D721Med (cell line): ENCODE measurements at regions not wholly inside any gene's neighbourhood (a gene's known extent, or its start where the extent isn't known, plus 50 kb on each side); places are given as distances from the start of the nearest gene placed in this dataset.

Experiments
- DNase-seq: peaks from one replicate; pipeline ENCODE4 v3.0.0; 2011; ENCODE audit warnings: low spot score; ENCODE audit not compliant: insufficient read length
- FAIRE-seq: peaks from 2 replicates; lab custom pipeline; 2011; peaks lifted over from hg19 to GRCh38; lab: Jason Lieb, UNC
- TF ChIP-seq, protein P1 (sequence below): IDR thresholded peaks from 2 replicates; pipeline ENCODE4 v1.5.1; 2012; ENCODE audit warnings: mild to moderate bottlenecking, control low read depth; ENCODE audit not compliant: insufficient read depth; ENCODE audit errors: missing control alignments

- TF ChIP-seq, protein P1, sequence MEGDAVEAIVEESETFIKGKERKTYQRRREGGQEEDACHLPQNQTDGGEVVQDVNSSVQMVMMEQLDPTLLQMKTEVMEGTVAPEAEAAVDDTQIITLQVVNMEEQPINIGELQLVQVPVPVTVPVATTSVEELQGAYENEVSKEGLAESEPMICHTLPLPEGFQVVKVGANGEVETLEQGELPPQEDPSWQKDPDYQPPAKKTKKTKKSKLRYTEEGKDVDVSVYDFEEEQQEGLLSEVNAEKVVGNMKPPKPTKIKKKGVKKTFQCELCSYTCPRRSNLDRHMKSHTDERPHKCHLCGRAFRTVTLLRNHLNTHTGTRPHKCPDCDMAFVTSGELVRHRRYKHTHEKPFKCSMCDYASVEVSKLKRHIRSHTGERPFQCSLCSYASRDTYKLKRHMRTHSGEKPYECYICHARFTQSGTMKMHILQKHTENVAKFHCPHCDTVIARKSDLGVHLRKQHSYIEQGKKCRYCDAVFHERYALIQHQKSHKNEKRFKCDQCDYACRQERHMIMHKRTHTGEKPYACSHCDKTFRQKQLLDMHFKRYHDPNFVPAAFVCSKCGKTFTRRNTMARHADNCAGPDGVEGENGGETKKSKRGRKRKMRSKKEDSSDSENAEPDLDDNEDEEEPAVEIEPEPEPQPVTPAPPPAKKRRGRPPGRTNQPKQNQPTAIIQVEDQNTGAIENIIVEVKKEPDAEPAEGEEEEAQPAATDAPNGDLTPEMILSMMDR, result no peak
- DNase-seq (no peak), FAIRE-seq (no peak)
These were observed 1623.9 kb upstream of the ACVR2A start for GRCh38 chr2:146220957-146221356.

GRCh38 chr2:146214394-146214929 is 1630.4 kb upstream of the ACVR2A start:
- TF ChIP-seq, protein P1, result no peak
- no peak for FAIRE-seq
- DNase-seq, result no peak

- FAIRE-seq, result peak; percentile 53
- DNase-seq, result no peak
- TF ChIP-seq, protein P1, result no peak
These were observed 1631.2 kb upstream of the ACVR2A start for GRCh38 chr2:146213674-146214073.

DNA sequence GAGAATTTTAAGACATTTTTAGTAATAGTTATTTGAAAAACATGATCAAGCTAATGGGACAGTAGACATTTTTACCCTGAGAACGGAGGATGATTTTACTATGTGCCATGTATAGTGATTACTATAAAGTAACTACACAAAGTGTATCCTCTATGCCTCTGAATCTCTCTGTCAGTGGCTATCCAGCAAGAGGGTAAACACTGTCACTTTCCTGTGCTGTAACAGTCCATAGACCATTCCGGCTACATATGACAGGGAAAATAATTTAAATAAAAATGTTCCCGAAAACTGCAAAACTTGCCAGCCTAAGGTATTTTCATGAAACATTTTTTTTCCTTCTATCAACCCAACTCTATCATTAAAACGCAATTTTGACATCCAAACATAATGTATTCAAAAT is 1632.2 kb upstream of the ACVR2A start:
- DNase-seq (no peak), FAIRE-seq (no peak)
- TF ChIP-seq, protein P1, result no peak

DNA sequence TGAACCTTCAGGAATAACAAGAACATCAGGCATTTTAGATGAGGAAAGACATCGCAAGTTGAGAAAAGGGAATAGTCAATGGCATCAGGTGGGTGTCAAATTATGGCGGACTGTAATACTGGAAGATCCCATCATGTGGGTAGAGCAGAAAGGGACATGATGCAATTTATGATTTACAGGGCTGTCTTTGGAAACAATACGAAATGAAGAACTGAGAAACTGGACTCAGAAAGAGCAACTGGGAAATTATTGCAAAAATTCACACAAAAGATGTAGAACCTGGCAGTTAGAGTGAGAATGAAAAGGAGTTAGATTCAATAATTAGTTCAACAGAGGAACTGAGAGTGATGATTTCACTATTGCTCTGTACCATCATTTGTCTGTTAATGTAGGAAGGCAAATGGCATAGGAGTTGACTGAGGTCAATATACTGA is 1635.0 kb upstream of the ACVR2A start:
- TF ChIP-seq, protein P1, result no peak
- no peak for DNase-seq

DNA sequence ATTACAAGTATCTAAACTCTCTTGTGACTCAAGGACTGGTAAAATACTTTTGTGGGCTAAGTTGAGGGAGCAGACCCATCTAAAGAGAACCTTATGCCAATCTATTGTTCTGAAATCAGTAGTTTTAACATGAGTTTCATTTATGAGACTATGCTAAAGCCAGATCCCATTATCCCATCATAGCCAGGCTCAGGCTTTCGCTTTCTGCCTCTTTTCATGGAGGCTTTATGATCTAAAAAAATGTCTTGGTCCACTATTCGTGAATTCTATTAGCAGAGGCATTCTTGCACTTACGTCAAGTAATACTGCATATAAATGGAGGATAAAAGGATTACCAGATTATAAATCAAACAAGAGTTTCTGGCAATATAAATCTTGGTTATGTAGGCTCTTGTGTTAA is 1636.9 kb upstream of the ACVR2A start:
- FAIRE-seq (no peak), DNase-seq (no peak)
- TF ChIP-seq, protein P1, result no peak

More for the DNA sequence above, 1635.0 kb upstream of the ACVR2A start:
- FAIRE-seq, result no peak

DNA sequence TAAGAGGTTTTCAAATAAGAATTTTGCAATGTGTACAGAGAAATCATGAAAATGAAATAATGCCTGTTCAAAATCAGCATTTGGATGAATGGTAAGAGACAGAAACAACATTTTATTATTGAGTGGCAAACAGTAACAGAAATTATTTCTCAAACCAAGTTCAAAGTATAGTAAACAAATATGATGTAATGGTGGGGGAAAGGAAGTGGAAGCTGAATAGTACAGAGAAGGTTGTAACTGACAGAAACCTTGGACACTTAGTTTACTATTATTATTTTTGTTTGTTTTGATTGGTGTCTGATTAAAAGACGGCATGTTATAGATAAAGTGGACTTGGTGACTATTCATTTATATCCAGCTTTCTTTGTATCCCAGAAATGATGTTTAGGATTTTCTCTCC is 1637.4 kb upstream of the ACVR2A start:
- TF ChIP-seq, protein P1, result no peak
- FAIRE-seq, result no peak
- no peak for DNase-seq
